ENCODE measurements at regions not wholly inside any gene's neighbourhood (a gene's known extent, or its start where the extent isn't known, plus 50 kb on each side); places are given as distances from the start of the nearest gene placed in this dataset.

DNA sequence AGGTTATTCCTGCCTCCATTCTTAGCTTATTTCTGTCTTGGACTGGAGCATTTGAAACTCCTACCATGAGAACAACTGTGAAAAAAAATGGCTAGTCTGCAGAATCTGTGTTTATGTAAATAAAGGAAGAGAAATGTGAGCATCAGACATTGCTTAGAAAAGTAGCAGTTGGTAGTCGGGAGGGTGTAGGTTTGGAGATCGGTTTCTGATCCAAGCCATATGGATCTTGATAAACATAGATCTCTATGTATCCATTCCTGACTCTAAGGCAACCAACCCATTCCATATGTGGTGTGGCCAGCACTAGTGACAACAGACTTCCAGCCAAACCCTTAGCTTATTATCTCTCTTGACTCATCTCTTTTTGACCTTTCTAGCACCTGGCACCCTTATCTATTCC, 127.1 kb downstream of the NMUR2 start:
- TF ChIP-seq, protein P1, sequence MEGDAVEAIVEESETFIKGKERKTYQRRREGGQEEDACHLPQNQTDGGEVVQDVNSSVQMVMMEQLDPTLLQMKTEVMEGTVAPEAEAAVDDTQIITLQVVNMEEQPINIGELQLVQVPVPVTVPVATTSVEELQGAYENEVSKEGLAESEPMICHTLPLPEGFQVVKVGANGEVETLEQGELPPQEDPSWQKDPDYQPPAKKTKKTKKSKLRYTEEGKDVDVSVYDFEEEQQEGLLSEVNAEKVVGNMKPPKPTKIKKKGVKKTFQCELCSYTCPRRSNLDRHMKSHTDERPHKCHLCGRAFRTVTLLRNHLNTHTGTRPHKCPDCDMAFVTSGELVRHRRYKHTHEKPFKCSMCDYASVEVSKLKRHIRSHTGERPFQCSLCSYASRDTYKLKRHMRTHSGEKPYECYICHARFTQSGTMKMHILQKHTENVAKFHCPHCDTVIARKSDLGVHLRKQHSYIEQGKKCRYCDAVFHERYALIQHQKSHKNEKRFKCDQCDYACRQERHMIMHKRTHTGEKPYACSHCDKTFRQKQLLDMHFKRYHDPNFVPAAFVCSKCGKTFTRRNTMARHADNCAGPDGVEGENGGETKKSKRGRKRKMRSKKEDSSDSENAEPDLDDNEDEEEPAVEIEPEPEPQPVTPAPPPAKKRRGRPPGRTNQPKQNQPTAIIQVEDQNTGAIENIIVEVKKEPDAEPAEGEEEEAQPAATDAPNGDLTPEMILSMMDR (IDR thresholded peaks at IDR 0.05), result no peak
- TF ChIP-seq POLR2AphosphoS5 (IDR thresholded peaks at IDR 0.05; ENCODE audit: insufficient read depth in 1 of 2, low read depth in 1 of 2) (no peak), POLR2A (IDR thresholded peaks at IDR 0.05) (no peak)

All from vagina (tissue), 2 donors.